ENCODE measurements at regions not wholly inside any gene's neighbourhood (a gene's known extent, or its start where the extent isn't known, plus 50 kb on each side); places are given as distances from the start of the nearest gene placed in this dataset.
"Not testable (repeated sequence)": the region's sequence is repeated elsewhere in the genome, so short reads cannot be mapped to it uniquely, and the experiment has no call there.

GRCh38 chr2:195092341-195092740 lies 564.7 kb upstream of the SLC39A10 start (continued):
- TF ChIP-seq AR (CRISPR knock-in tag; IDR thresholded peaks at IDR 0.05) (no peak), ZNF416 (CRISPR knock-in tag; IDR thresholded peaks at IDR 0.05) (no peak)

- Mint-ChIP-seq H3K4me3 (peak overlapping the region; percentile 82), H3K27me3 (ENCODE audit: low read depth) (peaks cover 14% of the 10 kb centered on the region)
- CTCF ChIA-PET, H3K36me3 Mint-ChIP-seq, H3K9me3 Mint-ChIP-seq, H3K4me1 Mint-ChIP-seq, H3K27ac Mint-ChIP-seq, ATAC-seq: not testable (repeated sequence)
- POLR2A ChIA-PET, result interaction anchor here (0.5 kb wide), 1 partner anchor 1933 kb away, joined by 3 read pairs; no protein-coding TSS in a partner anchor
- peak; percentile 43 for DNase-seq (ENCODE audit: low spot score)
Observed at GRCh38 chr2:195072806-195073205, 584.2 kb upstream of the SLC39A10 start.

- POLR2A ChIA-PET, result no interaction called here
- Mint-ChIP-seq H3K4me3 (no peak overlapping the region), H3K36me3 (no peaks in the 10 kb centered on the region), H3K27me3 (ENCODE audit: low read depth) (no peaks in the 10 kb centered on the region), H3K9me3 (no peaks in the 10 kb centered on the region), H3K4me1 (no peaks in the 10 kb centered on the region), H3K27ac (no peak overlapping the region)
- peak; percentile 39; the same call in 1 of the 2 replicates for ATAC-seq
- CTCF ChIA-PET, result no interaction called here
- TF ChIP-seq E2F1 (CRISPR knock-in tag; IDR thresholded peaks at IDR 0.05) (no peak), NFE2L1 (CRISPR knock-in tag; IDR thresholded peaks at IDR 0.05) (no peak), OVOL2 (CRISPR knock-in tag; IDR thresholded peaks at IDR 0.05; ENCODE audit: borderline replicate concordance) (no peak), SP1 (CRISPR knock-in tag; conservative IDR thresholded peaks at IDR 0.05) (no peak), HMGA2 (CRISPR knock-in tag; IDR thresholded peaks at IDR 0.05) (no peak), NR1H2 (CRISPR knock-in tag; IDR thresholded peaks at IDR 0.05) (no peak), ZNF423 (CRISPR knock-in tag; IDR thresholded peaks at IDR 0.05) (no peak), CREB1 (CRISPR knock-in tag; IDR thresholded peaks at IDR 0.05) (no peak), ARID4B (CRISPR knock-in tag; IDR thresholded peaks at IDR 0.05; ENCODE audit: borderline replicate concordance) (no peak), ZBTB21 (CRISPR knock-in tag; IDR thresholded peaks at IDR 0.05; ENCODE audit: borderline replicate concordance) (no peak), GRHL2 (CRISPR knock-in tag; IDR thresholded peaks at IDR 0.05; ENCODE audit: insufficient replicate concordance, severe bottlenecking) (no peak), HMGXB4 (CRISPR knock-in tag; IDR thresholded peaks at IDR 0.05) (no peak)
- no peak for DNase-seq (ENCODE audit: low spot score)
Observed at GRCh38 chr2:195057001-195057400, 600.0 kb upstream of the SLC39A10 start.

Data from WTC11 (cell line).